Stimulated activated CD8-positive, alpha-beta memory T cell treated with anti-CD3 and anti-CD28 coated beads, Interleukin-7, amount 100 ng/mL, for 1 hour (primary cell): ENCODE measurements at regions not wholly inside any gene's neighbourhood (a gene's known extent, or its start where the extent isn't known, plus 50 kb on each side); places are given as distances from the start of the nearest gene placed in this dataset.
"Not testable (repeated sequence)": the region's sequence is repeated elsewhere in the genome, so short reads cannot be mapped to it uniquely, and the experiment has no call there.

Source experiments
- DNase-seq, 2 donors: peaks; one replicate each; pipeline ENCODE4 v3.0.0-alpha.2; 2020; ENCODE audit warnings: low read depth in 2 of 2

GRCh38 chr13:103903790-103904189 lies 837.6 kb upstream of the SLC10A2 start:
- DNase-seq: no peak

- DNase-seq: no peak
Measured at GRCh38 chr13:103898481-103898880, 832.3 kb upstream of the SLC10A2 start.

GRCh38 chr13:103895835-103896531 lies 829.8 kb upstream of the SLC10A2 start:
- DNase-seq: no peak

- no peak for DNase-seq
Measured at GRCh38 chr13:103894626-103895025, 828.4 kb upstream of the SLC10A2 start.

GRCh38 chr13:103884101-103884723 lies 818.0 kb upstream of the SLC10A2 start:
- no peak for DNase-seq

- no peak for DNase-seq
Measured at GRCh38 chr13:103883698-103884097, 817.5 kb upstream of the SLC10A2 start.

- DNase-seq: no peak
Measured at GRCh38 chr13:103883164-103883563, 816.9 kb upstream of the SLC10A2 start.

GRCh38 chr13:103880146-103880545 lies 813.9 kb upstream of the SLC10A2 start:
- not testable (repeated sequence) for DNase-seq

GRCh38 chr13:103878891-103879605 lies 812.8 kb upstream of the SLC10A2 start:
- no peak for DNase-seq

GRCh38 chr13:103876571-103876970 lies 810.4 kb upstream of the SLC10A2 start:
- no peak for DNase-seq

- no peak for DNase-seq
Measured at GRCh38 chr13:103873725-103874124, 807.5 kb upstream of the SLC10A2 start.

- no peak for DNase-seq
Measured at GRCh38 chr13:103866048-103866447, 799.8 kb upstream of the SLC10A2 start.

GRCh38 chr13:103862525-103862924 lies 796.3 kb upstream of the SLC10A2 start:
- no peak for DNase-seq

- DNase-seq: no peak
Measured at GRCh38 chr13:103859952-103860351, 793.7 kb upstream of the SLC10A2 start.

- no peak for DNase-seq
Measured at GRCh38 chr13:103852036-103852435, 785.8 kb upstream of the SLC10A2 start.

GRCh38 chr13:103844471-103844870 lies 778.3 kb upstream of the SLC10A2 start:
- no peak for DNase-seq

- no peak for DNase-seq
Measured at GRCh38 chr13:103839460-103839859, 773.2 kb upstream of the SLC10A2 start.

GRCh38 chr13:103835052-103835451 lies 768.8 kb upstream of the SLC10A2 start:
- DNase-seq: no peak

- DNase-seq: no peak
Measured at GRCh38 chr13:103833294-103833852, 767.2 kb upstream of the SLC10A2 start.

- DNase-seq: no peak
Measured at GRCh38 chr13:103815619-103816018, 749.4 kb upstream of the SLC10A2 start.

- no peak for DNase-seq
Measured at GRCh38 chr13:103812971-103813370, 746.8 kb upstream of the SLC10A2 start.

- DNase-seq: no peak
Measured at GRCh38 chr13:103812558-103812957, 746.3 kb upstream of the SLC10A2 start.

- DNase-seq: no peak
Measured at GRCh38 chr13:103810026-103810425, 743.8 kb upstream of the SLC10A2 start.
